LNCAP (cell line): ENCODE measurements at regions not wholly inside any gene's neighbourhood (a gene's known extent, or its start where the extent isn't known, plus 50 kb on each side); places are given as distances from the start of the nearest gene placed in this dataset.

Experiments
- CTCF ChIP-seq: fragments of 450-650 bp; IDR thresholded peaks from 2 replicates; pipeline ENCODE4 v1.5.1; 2017; ENCODE audit warnings: mild to moderate bottlenecking

- no peak for TF ChIP-seq CTCF
Measured at GRCh38 chr20:39518654-39519053, 556.5 kb downstream of the DHX35 start.

GRCh38 chr20:39516964-39517363 lies 554.8 kb downstream of the DHX35 start:
- TF ChIP-seq CTCF: no peak

- TF ChIP-seq CTCF: no peak
Measured at GRCh38 chr20:39504710-39505094, 542.6 kb downstream of the DHX35 start.

GRCh38 chr20:39503902-39504709 lies 542.0 kb downstream of the DHX35 start:
- TF ChIP-seq CTCF: no peak

GRCh38 chr20:39492223-39492797 lies 530.2 kb downstream of the DHX35 start:
- TF ChIP-seq CTCF: no peak

GRCh38 chr20:39491711-39492110 lies 529.6 kb downstream of the DHX35 start:
- TF ChIP-seq CTCF: no peak

GRCh38 chr20:39489986-39490560 lies 527.9 kb downstream of the DHX35 start:
- TF ChIP-seq CTCF: no peak
